ENCODE measurements at regions not wholly inside any gene's neighbourhood (a gene's known extent, or its start where the extent isn't known, plus 50 kb on each side); places are given as distances from the start of the nearest gene placed in this dataset.
"Not testable (repeated sequence)": the region's sequence is repeated elsewhere in the genome, so short reads cannot be mapped to it uniquely, and the experiment has no call there.

DNA sequence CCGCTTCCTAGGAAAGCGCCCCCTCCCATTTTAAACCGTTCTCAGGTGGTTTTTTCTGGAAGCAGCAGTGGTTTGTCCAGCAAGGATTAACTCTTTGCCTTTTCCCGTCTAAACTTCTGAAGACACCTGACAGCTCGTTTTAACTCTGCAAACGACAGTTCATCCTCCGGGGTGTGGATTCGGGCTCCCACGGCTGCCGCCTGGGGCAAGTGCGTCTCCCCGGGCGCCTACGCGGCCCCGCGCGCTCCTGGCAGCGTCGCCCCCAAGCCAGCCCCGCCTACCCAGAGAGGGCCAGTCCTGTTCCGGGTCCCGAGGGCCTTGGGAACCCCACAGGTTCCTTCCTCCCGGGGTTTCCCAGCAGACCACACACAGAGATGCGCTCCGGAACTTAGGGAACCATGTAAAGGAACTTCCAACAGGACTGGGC is 54.4 kb downstream of the PRR18 start:
- Mint-ChIP-seq H3K4me3 (peak overlapping the region; percentile 66), H3K27me3 (peaks cover 31 to 36% of the 10 kb centered on the region in 2 donors), H3K4me1 (ENCODE audit: low read depth in 2 of 2) (peaks cover 21 to 24% of the 10 kb centered on the region in 2 donors), H3K36me3 (no peaks in the 10 kb centered on the region), H3K27ac (no peak overlapping the region), H3K9me3 (no peaks in the 10 kb centered on the region)
- no peak for DNase-seq (ENCODE audit: low spot score)
- ATAC-seq = no peak

DNA sequence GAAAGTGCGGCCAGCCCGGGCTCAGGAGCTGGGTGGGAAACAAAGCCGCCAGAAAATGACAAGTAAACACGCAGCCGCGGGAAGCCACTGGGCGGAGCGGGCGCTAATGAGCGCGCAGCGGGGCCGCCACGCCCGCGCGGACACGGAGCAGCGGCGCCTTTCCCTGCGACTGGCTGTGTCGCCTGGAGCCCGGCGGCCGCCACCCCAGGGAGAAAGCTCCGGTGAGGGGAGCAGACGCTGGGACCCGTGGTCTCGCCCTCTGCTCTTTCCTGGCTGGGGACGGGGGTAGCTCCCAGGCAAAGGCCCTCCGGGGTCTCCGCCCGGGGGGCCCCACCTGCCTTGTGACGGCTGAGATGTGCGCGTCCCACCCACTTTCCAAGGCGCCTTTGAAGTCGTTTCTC is 54.9 kb downstream of the PRR18 start:
- H3K4me1 Mint-ChIP-seq (ENCODE audit: low read depth in 2 of 2) = peaks cover 16 to 19% of the 10 kb centered on the region in 2 donors
- DNase-seq (ENCODE audit: low spot score) = no peak
- no peaks in the 10 kb centered on the region for H3K36me3 Mint-ChIP-seq
- H3K27me3 Mint-ChIP-seq = peaks cover 28 to 36% of the 10 kb centered on the region in 2 donors
- H3K4me3 Mint-ChIP-seq = peak overlapping the region; percentile 83
- peak; percentile 66 to 73 for ATAC-seq
- H3K27ac Mint-ChIP-seq = no peak overlapping the region
- H3K9me3 Mint-ChIP-seq = no peaks in the 10 kb centered on the region

DNA sequence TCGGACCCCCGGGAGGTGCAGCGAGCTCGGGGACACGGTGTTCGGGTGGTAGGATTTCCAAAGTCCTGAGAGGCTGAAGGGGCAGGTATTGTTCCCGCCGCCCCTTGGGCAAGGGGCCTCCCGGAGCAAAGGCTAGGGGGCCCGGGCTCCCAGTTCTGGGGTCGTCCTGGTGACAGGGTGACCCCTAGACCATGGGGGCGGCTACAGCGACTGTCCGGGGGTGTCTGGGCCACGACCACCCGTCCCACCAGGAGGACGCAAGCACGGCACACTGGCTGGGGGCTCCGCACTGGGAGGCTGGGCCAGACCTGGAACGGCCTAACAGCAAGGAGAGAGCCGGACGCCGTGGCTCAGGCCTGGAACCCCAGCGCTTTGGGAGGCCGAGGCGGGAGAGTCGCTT is 55.6 kb downstream of the PRR18 start:
- H3K36me3 Mint-ChIP-seq = no peaks in the 10 kb centered on the region
- ATAC-seq = no peak
- peaks cover 29 to 36% of the 10 kb centered on the region in 2 donors for H3K27me3 Mint-ChIP-seq
- no peak overlapping the region for H3K27ac Mint-ChIP-seq
- no peaks in the 10 kb centered on the region for H3K9me3 Mint-ChIP-seq
- H3K4me3 Mint-ChIP-seq = no peak overlapping the region
- no peak for DNase-seq (ENCODE audit: low spot score)
- H3K4me1 Mint-ChIP-seq (ENCODE audit: low read depth in 2 of 2) = peaks cover 10 to 13% of the 10 kb centered on the region in 2 donors

DNA sequence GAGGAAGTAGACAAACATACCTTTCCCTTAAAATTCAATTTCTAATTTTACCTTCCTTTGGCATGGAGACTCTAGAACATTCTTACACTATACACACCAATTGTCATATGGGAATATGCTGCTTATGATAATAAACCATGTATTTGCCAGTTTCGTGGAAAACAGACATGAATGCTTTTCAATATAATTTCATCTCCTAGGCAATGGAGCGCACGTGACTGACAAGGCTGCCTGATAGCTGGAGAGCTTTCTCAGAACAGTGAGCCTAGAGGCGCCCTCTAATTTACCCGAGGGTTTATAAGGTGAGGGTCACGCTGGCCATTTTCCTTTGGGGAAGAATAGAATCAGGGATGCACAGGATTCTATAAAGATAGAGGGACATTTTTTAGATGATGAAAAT is 56.5 kb downstream of the PRR18 start:
- H3K9me3 Mint-ChIP-seq = no peaks in the 10 kb centered on the region
- no peaks in the 10 kb centered on the region for H3K36me3 Mint-ChIP-seq
- ATAC-seq = no peak
- H3K4me1 Mint-ChIP-seq (ENCODE audit: low read depth in 2 of 2) = peaks cover 10 to 11% of the 10 kb centered on the region in 2 donors
- H3K27me3 Mint-ChIP-seq = peaks cover 25 to 27% of the 10 kb centered on the region in 2 donors
- no peak for DNase-seq (ENCODE audit: low spot score)
- no peak overlapping the region for H3K27ac Mint-ChIP-seq
- no peak overlapping the region for H3K4me3 Mint-ChIP-seq

DNA sequence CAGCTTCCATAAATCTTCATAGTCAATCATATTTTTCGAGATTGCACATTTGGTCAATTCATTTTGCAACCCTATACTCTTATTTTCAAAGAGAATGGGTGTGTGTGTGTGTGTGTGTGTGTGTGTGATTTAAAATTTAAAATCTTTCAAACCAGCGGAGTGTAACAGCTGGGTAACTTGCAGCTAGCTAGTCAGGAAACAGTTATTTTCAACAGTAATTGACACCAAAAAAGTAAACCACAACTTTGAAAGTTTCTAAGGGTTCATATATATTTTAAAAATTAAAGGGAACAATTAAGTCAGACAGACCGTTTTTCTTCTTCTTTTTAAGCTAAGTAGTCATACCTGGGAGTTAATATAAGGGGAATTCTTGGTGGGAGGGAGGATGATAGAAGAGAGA is 57.0 kb downstream of the PRR18 start:
- no peak overlapping the region for H3K4me3 Mint-ChIP-seq
- H3K27me3 Mint-ChIP-seq = peaks cover 25 to 27% of the 10 kb centered on the region in 2 donors

DNA sequence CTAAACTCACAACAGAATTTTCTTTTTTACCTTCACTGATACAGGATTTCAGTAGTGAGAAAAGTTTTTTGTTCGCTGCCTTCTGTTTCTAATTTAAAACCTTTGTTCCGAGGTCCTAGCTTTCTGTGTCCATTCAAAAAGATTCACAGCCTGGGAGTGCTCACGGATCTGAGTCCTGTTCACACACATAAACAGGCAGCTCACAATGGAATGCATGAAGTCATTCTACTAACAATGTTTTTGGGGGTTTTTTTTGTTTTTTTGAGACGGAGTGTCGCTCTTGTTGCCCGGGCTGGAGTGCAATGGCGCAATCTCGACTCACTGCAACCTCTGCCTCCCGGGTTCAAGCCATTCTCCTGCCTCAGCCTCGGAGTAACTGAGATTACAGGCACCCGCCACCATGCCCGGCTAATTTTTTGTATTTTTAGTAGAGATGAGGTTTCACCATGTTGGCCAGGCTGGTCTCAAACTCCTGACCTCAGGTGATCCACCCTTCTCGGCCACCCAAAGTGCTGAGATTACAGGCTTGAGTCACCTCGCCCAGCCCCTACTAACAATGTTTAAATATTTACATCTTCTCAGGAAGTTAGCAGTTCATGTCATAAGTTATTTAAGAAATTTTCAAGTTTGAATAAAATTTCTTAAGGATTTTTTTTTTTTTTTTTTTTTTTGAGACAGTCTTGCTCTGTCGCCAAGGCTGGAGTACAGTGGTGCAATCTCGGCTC is 59.0 kb downstream of the PRR18 start:
- H3K27ac Mint-ChIP-seq; ATAC-seq; DNase-seq (ENCODE audit: low spot score); H3K9me3 Mint-ChIP-seq; H3K36me3 Mint-ChIP-seq; H3K4me3 Mint-ChIP-seq: not testable (repeated sequence)
- H3K27me3 Mint-ChIP-seq = peaks cover 17 to 18% of the 10 kb centered on the region in 2 donors
- peaks cover 20 to 25% of the 10 kb centered on the region in 2 donors for H3K4me1 Mint-ChIP-seq (ENCODE audit: low read depth in 2 of 2)

More for the DNA sequence above, 57.0 kb downstream of the PRR18 start:
- H3K27ac Mint-ChIP-seq = no peak overlapping the region
- no peak for ATAC-seq
- DNase-seq (ENCODE audit: low spot score) = no peak
- H3K9me3 Mint-ChIP-seq = no peaks in the 10 kb centered on the region
- peaks cover 10 to 11% of the 10 kb centered on the region in 2 donors for H3K4me1 Mint-ChIP-seq (ENCODE audit: low read depth in 2 of 2)
- H3K36me3 Mint-ChIP-seq = no peaks in the 10 kb centered on the region

DNA sequence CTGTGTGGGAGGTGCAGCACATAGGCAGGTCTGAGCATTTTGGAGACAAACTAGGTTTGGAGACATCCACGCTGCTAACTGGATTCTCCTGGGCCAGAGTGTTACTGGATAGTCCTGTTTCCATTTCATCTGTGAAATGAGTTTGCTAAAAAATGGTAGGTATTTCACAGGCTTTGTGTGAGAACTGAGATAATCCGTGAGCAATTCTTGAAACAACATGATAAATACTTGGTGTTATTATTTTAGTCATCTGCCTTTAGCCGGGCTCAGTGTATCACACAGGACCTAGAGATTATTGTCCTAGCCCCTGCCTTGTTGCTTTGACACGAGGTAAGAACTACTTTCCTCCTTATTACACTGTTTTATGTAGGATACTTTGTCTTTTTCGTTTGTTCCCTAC is 63.0 kb downstream of the PRR18 start:
- H3K27ac Mint-ChIP-seq = peak overlapping the region in 1 of 2 donors; percentile 45

DNA sequence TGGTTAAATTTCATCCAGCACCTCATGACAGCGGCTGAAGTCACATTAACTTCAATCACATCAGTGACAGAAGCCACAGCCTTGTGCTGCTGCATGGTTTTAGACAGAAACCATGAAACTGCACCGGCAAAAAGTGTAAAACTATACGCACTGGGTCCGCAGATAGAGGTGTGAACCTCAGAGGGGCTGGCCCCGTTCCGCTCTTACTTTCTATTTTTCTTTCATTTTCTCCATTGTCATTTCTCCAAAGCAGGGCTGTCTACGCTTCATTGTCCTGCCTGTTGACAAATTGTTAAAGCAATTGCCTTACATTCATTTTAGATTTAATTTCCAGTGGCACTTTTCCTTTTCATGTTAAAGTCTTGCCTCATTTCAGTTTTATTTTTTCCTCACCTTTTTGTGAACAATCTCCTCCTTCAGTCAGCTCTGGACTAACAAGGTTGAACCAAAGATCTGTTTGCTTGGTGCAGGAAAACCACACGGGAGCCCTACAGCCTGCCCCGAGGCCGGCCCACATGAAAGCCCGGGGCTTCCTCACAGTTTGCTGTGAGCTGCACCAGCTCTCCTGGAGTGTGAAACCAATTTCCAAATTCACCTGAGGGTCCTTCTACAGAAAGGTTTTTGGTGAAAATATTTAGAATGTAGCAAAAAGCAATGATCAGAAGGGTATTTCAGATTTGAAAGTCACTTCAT is 63.7 kb downstream of the PRR18 start:
- Mint-ChIP-seq H3K36me3 (no peaks in the 10 kb centered on the region), H3K9me3 (no peaks in the 10 kb centered on the region), H3K27ac (peak overlapping the region; percentile 45 to 67), H3K4me3 (peak overlapping the region; percentile 88), H3K27me3 (peaks cover 18% of the 10 kb centered on the region in 2 donors), H3K4me1 (ENCODE audit: low read depth in 2 of 2) (peaks cover 23 to 31% of the 10 kb centered on the region in 2 donors)
- peak; percentile 74 for DNase-seq (ENCODE audit: low spot score)
- peak; percentile 92 to 96 for ATAC-seq

More for the DNA sequence above, 63.0 kb downstream of the PRR18 start:
- Mint-ChIP-seq H3K4me1 (ENCODE audit: low read depth in 2 of 2) (peaks cover 23 to 31% of the 10 kb centered on the region in 2 donors), H3K9me3 (no peaks in the 10 kb centered on the region), H3K4me3 (peak overlapping the region; percentile 88), H3K27me3 (peaks cover 15 to 17% of the 10 kb centered on the region in 2 donors), H3K36me3 (no peaks in the 10 kb centered on the region)
- DNase-seq (ENCODE audit: low spot score) (no peak), ATAC-seq (peak in 1 of 2 donors; percentile 45)

DNA sequence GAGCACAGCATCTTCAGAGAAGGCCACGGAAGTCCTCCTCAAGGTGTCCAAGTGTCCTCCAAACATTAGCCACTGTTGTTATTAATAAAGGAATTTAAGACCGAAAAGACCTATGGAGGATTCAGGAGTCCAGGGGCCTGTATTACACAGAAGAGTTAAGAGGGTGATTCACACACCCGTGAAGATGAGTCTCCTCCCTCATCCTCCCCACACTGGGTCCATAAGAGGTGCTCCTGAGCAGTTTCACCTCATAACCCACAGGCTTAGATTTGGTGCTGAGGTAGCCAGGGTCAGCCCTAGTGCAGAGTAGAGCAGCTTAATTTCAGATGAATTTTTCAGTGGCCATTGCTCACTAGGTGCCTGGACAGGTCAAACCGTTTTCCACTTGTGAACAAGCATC is 65.3 kb downstream of the PRR18 start:
- Mint-ChIP-seq H3K27me3 (peaks cover 26 to 33% of the 10 kb centered on the region in 2 donors), H3K27ac (no peak overlapping the region)
- ATAC-seq = no peak

DNA sequence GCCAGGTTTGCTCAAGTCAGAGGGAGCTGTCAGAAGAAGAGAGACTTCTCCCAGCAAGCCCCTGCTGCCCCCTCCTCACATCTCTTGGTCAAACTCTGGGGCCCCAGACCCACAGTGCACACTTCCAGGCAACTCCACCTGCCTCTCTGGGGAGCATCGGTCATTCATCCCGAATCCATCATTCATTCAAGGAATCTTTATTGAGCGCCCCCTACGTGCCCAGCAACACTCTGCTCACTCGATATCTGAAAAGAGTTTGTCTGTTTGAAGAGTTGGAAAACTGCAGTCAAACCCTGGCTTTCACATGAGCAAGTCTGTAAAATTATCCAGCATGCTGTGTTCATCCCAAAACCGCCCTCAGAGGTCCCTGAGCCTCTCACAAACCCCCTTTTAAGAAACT is 66.2 kb downstream of the PRR18 start:
- Mint-ChIP-seq H3K36me3 (no peaks in the 10 kb centered on the region), H3K4me3 (no peak overlapping the region), H3K4me1 (ENCODE audit: low read depth in 2 of 2) (peaks cover 23 to 31% of the 10 kb centered on the region in 2 donors), H3K27me3 (peaks cover 27 to 33% of the 10 kb centered on the region in 2 donors), H3K27ac (no peak overlapping the region), H3K9me3 (no peaks in the 10 kb centered on the region)
- ATAC-seq (no peak), DNase-seq (ENCODE audit: low spot score) (no peak)

More for the DNA sequence above, 65.3 kb downstream of the PRR18 start:
- DNase-seq (ENCODE audit: low spot score) = no peak
- Mint-ChIP-seq H3K36me3 (no peaks in the 10 kb centered on the region), H3K9me3 (no peaks in the 10 kb centered on the region), H3K4me1 (ENCODE audit: low read depth in 2 of 2) (peaks cover 23 to 31% of the 10 kb centered on the region in 2 donors), H3K4me3 (no peak overlapping the region)

DNA sequence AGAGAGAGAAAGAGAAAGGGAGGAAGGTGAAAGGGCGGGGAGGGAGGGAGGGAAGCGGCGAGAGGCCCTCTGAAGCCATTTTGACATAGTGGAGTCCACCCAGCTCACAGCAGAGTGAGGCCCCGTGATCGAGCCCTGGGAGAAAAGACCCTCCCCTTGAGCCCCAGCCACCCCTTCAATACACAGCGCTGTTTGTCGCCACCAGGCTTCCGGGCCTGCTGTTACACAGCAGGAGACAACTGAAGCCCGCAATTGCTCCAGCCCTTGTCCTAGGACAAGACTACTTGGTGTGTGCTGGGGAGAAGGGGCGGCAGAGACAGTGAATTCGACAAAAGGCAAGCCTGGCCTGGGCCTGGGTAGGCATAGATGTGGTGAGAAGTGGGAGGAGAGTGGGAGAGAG is 67.3 kb downstream of the PRR18 start:
- Mint-ChIP-seq H3K27ac (peak overlapping the region in 1 of 2 donors; percentile 43), H3K4me3 (no peak overlapping the region), H3K4me1 (ENCODE audit: low read depth in 2 of 2) (peaks cover 25 to 31% of the 10 kb centered on the region in 2 donors), H3K9me3 (no peaks in the 10 kb centered on the region), H3K27me3 (peaks cover 32 to 41% of the 10 kb centered on the region in 2 donors), H3K36me3 (no peaks in the 10 kb centered on the region)
- ATAC-seq = no peak
- no peak for DNase-seq (ENCODE audit: low spot score)

DNA sequence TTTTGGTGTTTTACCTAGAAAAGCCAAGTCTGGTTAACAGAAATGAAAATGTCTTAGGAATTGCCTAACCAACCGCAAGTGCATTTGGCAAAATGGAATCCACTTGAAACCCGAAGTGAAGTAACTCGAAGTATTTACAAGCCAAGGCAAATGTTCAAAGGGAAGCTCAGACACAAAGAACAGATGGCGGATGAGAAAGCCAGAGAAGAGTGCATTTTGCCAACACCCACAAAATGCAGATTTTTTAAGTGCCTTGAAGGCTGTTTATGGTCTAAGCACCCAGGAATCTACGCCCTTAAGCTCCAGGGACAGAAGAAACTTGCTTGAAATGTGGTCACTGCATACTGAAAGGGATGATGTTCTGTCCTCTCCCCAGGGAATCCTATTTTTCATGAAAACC is 70.0 kb upstream of the TBXT start:
- H3K4me3 Mint-ChIP-seq = no peak overlapping the region
- H3K27ac Mint-ChIP-seq = no peak overlapping the region
- peaks cover 39 to 58% of the 10 kb centered on the region in 2 donors for H3K27me3 Mint-ChIP-seq
- H3K4me1 Mint-ChIP-seq (ENCODE audit: low read depth in 2 of 2) = peaks cover 12 to 14% of the 10 kb centered on the region in 2 donors
- DNase-seq (ENCODE audit: low spot score) (no peak), ATAC-seq (no peak)
- no peaks in the 10 kb centered on the region for H3K9me3 Mint-ChIP-seq
- peaks cover 5% of the 10 kb centered on the region for H3K36me3 Mint-ChIP-seq

DNA sequence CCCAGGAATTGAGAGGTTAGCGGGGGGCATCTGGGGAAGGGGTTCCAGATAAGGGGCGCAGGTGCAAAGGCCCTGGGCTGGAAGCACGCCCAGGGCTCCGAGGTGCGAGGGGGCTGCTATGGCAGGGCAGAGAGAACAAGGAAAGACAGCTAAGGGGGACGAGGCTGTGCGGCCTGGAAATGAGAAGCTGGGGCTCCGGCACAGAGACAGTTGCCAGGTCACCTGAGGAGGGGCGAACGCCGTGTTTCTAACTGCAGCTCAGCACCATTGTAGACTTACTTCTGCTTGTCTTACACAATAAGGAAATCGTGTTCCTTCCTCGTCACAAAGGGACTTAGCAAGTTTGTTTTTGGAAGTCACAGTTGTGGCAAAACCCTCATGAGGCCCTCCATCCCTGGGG is 68.9 kb upstream of the TBXT start:
- H3K27me3 Mint-ChIP-seq = peaks cover 38 to 61% of the 10 kb centered on the region in 2 donors
- peaks cover 5% of the 10 kb centered on the region for H3K36me3 Mint-ChIP-seq
- H3K27ac Mint-ChIP-seq = no peak overlapping the region

More for the DNA sequence above, 68.9 kb upstream of the TBXT start:
- peaks cover 10 to 12% of the 10 kb centered on the region in 2 donors for H3K4me1 Mint-ChIP-seq (ENCODE audit: low read depth in 2 of 2)
- ATAC-seq (no peak), DNase-seq (ENCODE audit: low spot score) (no peak)
- H3K4me3 Mint-ChIP-seq = no peak overlapping the region
- H3K9me3 Mint-ChIP-seq = no peaks in the 10 kb centered on the region

Measured in natural killer cell treated with Interleukin-12 subunit alpha and Interleukin-12 subunit beta and Interleukin-15 and Interleukin-18, amount 100 ng/mL, for 72 hours (primary cell).